C4-2B (cell line): ENCODE measurements at regions not wholly inside any gene's neighbourhood (a gene's known extent, or its start where the extent isn't known, plus 50 kb on each side); places are given as distances from the start of the nearest gene placed in this dataset.

Source experiments
- H3K27ac ChIP-seq: fragments of 450-650 bp; 2 replicates; pipeline ENCODE4 v1.5.1; 2017
- ZFX ChIP-seq: fragments of 450-650 bp; IDR thresholded peaks from 2 replicates; pipeline ENCODE4 v1.6.1; 2017
- TF ChIP-seq, protein P1 (sequence below): fragments of 450-650 bp; conservative IDR thresholded peaks from 2 replicates; pipeline ENCODE4 v1.5.1; 2017; ENCODE audit warnings: mild to moderate bottlenecking

DNA sequence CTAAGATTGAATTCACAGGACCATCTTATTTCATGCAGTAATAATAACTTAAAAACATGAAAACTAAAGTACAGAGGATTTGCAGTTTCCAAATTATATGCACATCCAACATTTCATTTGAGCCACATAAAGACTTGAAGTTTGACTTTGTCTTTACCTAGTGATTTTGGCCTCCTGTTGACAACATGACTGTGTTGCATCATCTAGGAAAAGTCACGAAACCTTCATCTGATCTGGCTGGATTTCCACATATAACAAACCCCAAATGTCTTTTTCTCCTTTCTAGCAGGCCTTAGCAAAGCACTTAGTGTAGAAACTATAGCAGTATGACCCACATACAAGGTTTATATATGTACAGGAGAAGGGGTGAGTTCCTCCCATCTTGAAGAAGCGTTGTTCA is 406.5 kb upstream of the CDH5 start:
- TF ChIP-seq, protein P1, sequence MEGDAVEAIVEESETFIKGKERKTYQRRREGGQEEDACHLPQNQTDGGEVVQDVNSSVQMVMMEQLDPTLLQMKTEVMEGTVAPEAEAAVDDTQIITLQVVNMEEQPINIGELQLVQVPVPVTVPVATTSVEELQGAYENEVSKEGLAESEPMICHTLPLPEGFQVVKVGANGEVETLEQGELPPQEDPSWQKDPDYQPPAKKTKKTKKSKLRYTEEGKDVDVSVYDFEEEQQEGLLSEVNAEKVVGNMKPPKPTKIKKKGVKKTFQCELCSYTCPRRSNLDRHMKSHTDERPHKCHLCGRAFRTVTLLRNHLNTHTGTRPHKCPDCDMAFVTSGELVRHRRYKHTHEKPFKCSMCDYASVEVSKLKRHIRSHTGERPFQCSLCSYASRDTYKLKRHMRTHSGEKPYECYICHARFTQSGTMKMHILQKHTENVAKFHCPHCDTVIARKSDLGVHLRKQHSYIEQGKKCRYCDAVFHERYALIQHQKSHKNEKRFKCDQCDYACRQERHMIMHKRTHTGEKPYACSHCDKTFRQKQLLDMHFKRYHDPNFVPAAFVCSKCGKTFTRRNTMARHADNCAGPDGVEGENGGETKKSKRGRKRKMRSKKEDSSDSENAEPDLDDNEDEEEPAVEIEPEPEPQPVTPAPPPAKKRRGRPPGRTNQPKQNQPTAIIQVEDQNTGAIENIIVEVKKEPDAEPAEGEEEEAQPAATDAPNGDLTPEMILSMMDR = no peak
- no peak for TF ChIP-seq ZFX
- H3K27ac ChIP-seq = no peak overlapping the region

DNA sequence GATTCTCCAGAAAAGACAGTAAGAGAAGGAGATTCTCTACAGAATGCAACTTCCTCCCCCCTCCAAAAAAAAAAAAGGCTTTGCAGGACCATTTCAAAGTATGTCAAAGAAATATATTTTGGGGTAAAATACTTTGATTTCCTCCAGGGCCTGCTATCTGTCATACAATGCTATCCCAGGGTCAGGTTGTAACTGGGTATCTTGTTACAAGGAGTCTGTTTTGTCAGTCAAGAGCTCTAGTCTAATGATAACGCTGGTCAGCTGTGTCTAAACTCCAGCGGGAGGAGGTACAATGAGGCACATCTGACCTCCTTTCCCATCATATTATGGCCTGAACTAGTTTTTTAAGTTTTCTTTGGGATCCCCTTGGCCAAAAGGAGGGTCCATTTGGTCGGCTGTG is 408.4 kb upstream of the CDH5 start:
- TF ChIP-seq ZFX = no peak
- TF ChIP-seq, protein P1 = no peak
- no peak overlapping the region for H3K27ac ChIP-seq

DNA sequence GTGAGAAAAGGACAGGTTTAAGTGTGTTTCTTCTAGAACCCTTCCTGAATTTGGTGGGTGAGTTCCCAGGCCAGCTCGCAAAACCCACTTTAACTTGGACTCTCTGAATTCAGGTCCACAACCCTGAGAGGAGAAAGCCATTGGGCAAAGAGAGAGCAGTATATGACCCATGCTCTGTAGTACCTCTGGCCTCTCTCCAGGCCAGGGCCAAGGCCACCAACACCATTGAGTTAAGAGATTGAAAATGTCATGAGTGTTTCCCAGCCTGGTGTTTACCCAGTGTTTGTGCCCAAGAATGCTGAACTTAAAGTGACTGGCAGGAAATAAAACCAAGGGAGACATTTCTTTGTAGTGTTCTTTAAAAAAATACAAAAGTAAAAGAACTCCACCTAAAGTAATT is 410.4 kb upstream of the CDH5 start:
- TF ChIP-seq, protein P1 = no peak
- no peak for TF ChIP-seq ZFX
- H3K27ac ChIP-seq = no peak overlapping the region

DNA sequence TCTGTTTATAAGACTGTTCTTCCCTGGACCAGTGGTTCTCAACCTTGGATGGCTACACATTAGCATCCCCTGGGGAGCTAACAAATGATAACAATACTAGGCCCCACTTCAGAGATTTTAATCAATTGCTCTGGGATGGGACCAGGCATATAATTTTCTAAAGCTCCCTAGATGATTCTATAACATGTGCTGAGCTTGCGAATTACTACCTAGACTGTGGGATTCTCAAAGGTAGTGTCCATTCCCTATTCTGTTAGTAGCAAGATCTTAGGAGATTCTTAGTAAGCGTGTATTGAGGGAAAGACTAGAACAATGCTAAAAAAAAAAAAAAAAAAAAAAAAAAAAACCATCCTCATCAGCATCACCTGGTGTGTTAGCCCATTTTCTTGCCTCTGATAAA is 412.0 kb upstream of the CDH5 start:
- H3K27ac ChIP-seq = no peak overlapping the region
- TF ChIP-seq, protein P1 = no peak
- no peak for TF ChIP-seq ZFX

DNA sequence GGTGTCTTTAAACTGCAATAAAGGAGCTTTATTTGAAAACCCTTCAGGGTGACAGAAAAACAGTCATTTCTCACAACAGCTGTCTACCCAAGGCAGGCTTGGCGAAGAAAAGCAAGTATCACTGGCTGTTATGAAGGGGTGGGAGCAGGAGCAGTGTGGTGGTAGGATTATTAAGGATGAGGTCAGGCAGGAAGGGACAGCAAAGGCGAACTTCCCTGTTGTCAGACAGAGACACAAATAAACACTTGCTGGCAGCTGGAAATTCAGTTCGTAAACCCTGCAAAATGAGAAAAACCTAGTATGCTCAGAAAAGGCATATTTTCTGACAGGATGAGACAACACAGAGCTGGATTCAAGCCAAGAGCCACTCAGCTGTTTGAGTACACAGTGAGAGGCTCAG is 416.3 kb upstream of the CDH5 start:
- TF ChIP-seq, protein P1 = no peak
- TF ChIP-seq ZFX = no peak
- H3K27ac ChIP-seq = no peak overlapping the region

DNA sequence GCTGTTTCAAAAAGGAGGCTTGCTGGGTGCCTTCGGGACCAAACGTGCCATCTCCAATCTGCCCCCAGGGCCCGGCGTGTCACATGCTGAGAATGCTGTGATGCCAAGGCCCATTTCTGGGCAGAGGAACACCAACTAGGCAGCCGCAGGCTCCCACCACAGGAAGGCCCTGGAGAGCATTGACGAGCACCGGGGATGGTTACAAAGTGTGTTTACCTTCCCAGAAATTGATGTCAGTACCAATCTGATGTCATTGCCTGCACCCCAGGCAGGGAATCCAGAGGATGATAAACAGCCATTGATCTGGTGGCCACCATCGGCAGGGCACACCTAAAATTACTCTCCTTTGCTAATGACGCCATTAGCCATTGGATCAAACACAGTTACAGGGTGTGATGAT is 418.1 kb upstream of the CDH5 start:
- no peak overlapping the region for H3K27ac ChIP-seq
- TF ChIP-seq, protein P1 = no peak
- no peak for TF ChIP-seq ZFX

DNA sequence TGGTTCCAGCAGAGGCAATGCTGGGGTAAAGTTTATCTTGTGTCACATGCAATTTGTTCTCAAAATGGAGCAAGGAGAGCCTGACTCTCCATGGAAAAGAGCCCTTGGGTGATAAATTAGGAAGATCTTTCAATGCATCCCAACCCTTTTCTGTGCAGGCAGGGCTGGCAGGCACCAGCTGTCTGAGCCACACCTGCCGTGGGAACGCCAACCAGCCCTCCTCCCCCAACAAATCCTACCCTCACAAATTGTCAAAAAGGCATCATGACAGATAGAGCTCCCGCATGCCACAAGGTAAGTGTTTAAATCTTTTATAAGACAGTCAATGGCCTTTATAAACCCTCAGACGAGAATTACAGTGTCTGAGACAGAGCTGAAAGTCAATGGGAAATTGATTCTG is 418.5 kb upstream of the CDH5 start:
- no peak overlapping the region for H3K27ac ChIP-seq
- no peak for TF ChIP-seq ZFX
- TF ChIP-seq, protein P1 = no peak
